Limb (tissue), 2 donors: ENCODE measurements at regions not wholly inside any gene's neighbourhood (a gene's known extent, or its start where the extent isn't known, plus 50 kb on each side); places are given as distances from the start of the nearest gene placed in this dataset.
A peak's percentile ranks its signal among the peaks of the same experiment; 100 is the strongest.

ENCODE experiments used
- DNase-seq, 2 donors: peaks; one replicate each; pipeline ENCODE4 v3.0.0-alpha.2; 2016; ENCODE audit errors: extremely low spot score in 2 of 2

- no peak for DNase-seq
These were observed 78.5 kb upstream of the CLCN4 start for GRCh38 chrX:10078266-10078665.

- no peak for DNase-seq
These were observed 77.5 kb upstream of the CLCN4 start for GRCh38 chrX:10079231-10079630.

- no peak for DNase-seq
These were observed 73.0 kb upstream of the CLCN4 start for GRCh38 chrX:10083809-10084208.

- no peak for DNase-seq
These were observed 71.6 kb upstream of the CLCN4 start for GRCh38 chrX:10085223-10085622.

GRCh38 chrX:10086676-10087075, 70.1 kb upstream of the CLCN4 start:
- no peak for DNase-seq

- no peak for DNase-seq
These were observed 69.4 kb upstream of the CLCN4 start for GRCh38 chrX:10087391-10087790.

GRCh38 chrX:10089378-10089795, 67.4 kb upstream of the CLCN4 start:
- no peak for DNase-seq

GRCh38 chrX:10090319-10090718, 66.5 kb upstream of the CLCN4 start:
- DNase-seq, result no peak

GRCh38 chrX:10095246-10095645, 61.5 kb upstream of the CLCN4 start:
- no peak for DNase-seq

- DNase-seq, result no peak
These were observed 60.9 kb upstream of the CLCN4 start for GRCh38 chrX:10095698-10096432.

GRCh38 chrX:10098270-10098713, 58.5 kb upstream of the CLCN4 start:
- DNase-seq, result no peak

GRCh38 chrX:10099411-10099810, 57.4 kb upstream of the CLCN4 start:
- no peak for DNase-seq

- no peak for DNase-seq
These were observed 55.5 kb upstream of the CLCN4 start for GRCh38 chrX:10101269-10101668.

- no peak for DNase-seq
These were observed 54.6 kb upstream of the CLCN4 start for GRCh38 chrX:10102046-10102704.

GRCh38 chrX:10103023-10103422, 53.8 kb upstream of the CLCN4 start:
- DNase-seq, result no peak

- DNase-seq, result peak in 1 of 2 donors; percentile 48
These were observed 51.7 kb upstream of the CLCN4 start for GRCh38 chrX:10104958-10105658.

GRCh38 chrX:10106806-10107205, 50.0 kb upstream of the CLCN4 start:
- peak in 1 of 2 donors; percentile 12 for DNase-seq
